ENCODE measurements at regions not wholly inside any gene's neighbourhood (a gene's known extent, or its start where the extent isn't known, plus 50 kb on each side); places are given as distances from the start of the nearest gene placed in this dataset.

DNA sequence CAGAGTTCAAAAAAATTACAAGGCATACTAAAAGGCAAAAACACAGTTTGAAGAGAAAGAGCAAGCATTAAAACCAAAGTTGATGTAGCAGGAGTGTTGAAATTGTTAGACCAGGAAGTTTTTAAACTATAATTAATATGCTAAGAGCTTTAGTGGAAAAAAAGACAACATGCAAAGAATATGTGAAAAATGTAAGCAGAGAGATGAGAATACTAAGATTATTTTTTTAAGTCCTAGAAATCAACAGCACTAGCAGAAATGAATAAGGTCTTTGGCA is 192.6 kb downstream of the ERMARD start (continued):
- TF ChIP-seq, protein P1, sequence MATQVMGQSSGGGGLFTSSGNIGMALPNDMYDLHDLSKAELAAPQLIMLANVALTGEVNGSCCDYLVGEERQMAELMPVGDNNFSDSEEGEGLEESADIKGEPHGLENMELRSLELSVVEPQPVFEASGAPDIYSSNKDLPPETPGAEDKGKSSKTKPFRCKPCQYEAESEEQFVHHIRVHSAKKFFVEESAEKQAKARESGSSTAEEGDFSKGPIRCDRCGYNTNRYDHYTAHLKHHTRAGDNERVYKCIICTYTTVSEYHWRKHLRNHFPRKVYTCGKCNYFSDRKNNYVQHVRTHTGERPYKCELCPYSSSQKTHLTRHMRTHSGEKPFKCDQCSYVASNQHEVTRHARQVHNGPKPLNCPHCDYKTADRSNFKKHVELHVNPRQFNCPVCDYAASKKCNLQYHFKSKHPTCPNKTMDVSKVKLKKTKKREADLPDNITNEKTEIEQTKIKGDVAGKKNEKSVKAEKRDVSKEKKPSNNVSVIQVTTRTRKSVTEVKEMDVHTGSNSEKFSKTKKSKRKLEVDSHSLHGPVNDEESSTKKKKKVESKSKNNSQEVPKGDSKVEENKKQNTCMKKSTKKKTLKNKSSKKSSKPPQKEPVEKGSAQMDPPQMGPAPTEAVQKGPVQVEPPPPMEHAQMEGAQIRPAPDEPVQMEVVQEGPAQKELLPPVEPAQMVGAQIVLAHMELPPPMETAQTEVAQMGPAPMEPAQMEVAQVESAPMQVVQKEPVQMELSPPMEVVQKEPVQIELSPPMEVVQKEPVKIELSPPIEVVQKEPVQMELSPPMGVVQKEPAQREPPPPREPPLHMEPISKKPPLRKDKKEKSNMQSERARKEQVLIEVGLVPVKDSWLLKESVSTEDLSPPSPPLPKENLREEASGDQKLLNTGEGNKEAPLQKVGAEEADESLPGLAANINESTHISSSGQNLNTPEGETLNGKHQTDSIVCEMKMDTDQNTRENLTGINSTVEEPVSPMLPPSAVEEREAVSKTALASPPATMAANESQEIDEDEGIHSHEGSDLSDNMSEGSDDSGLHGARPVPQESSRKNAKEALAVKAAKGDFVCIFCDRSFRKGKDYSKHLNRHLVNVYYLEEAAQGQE (IDR thresholded peaks at IDR 0.05; ENCODE audit: unreplicated experiment): no peak

DNA sequence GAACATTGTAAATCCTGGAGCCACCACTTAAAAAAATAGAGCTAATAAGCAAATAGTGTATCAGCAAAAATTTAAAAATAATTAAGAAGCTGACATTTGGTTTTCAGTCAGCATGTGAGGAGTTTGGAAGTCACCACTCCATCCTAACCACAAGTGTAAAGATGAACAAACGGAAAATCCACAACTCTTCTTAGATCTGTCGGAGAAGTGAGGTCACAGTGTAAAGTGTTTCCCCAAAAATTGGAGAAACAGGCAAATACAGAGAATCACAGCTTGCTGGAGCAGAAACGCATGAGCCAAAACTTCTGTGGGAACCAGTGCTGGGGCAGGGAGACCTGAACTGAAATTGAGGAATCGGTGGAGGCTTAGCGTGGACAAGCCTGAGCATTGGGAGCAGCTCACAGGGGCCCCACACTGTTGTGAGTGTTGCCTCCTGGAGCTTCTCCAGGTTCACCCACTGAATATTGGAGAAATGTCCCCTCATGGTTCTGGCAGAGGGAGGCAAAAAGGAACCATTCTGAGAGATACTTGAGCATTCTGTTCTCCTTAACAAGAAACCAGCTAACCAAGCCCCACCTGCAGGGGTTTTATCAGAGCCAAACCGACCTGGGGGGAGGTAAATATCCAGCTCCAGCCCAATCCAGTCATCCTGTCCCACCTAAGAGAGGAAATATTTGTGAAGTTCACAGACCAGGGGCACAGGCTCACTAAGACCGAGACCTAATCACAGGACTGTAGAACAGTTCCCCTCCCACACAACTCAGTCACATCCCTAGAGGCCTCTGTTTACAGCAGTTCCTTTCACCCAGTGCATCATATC is 192.0 kb downstream of the ERMARD start:
- no peak overlapping the region for H3K4me3 Mint-ChIP-seq
- Histone ChIP-seq H3K27me3 (ENCODE audit: insufficient read depth) (no peaks in the 10 kb centered on the region), H3K79me2 (replicated peaks; ENCODE audit: insufficient read depth) (no peaks in the 10 kb centered on the region), H3K4me1 (ENCODE audit: insufficient read depth) (no peaks in the 10 kb centered on the region), H2AFZ (no peak overlapping the region), H3K36me3 (ENCODE audit: insufficient read depth) (no peaks in the 10 kb centered on the region), H3K4me3 (no peak overlapping the region), H3K9me2 (ENCODE audit: insufficient read depth) (no peaks in the 10 kb centered on the region), H3K4me2 (no peak overlapping the region), H3F3A (replicated peaks; ENCODE audit: low read depth) (no peaks in the 10 kb centered on the region), H3K27ac (ENCODE audit: low read depth) (no peak overlapping the region), H4K20me1 (replicated peaks; ENCODE audit: insufficient read depth) (no peaks in the 10 kb centered on the region)
- no peaks in the 10 kb centered on the region for H3K4me1 Mint-ChIP-seq
- ATAC-seq (no peak), DNase-seq (ENCODE audit: low spot score) (no peak)
- no peak overlapping the region for H3K27ac Mint-ChIP-seq
- H3K36me3 Mint-ChIP-seq (ENCODE audit: low read depth): no peaks in the 10 kb centered on the region
- peaks cover 7% of the 10 kb centered on the region for H3K27me3 Mint-ChIP-seq (ENCODE audit: insufficient read depth, low read depth, poor library complexity)
- H3K9me3 Mint-ChIP-seq: peaks cover 6% of the 10 kb centered on the region; the same call in 2 of the 3 replicates
- TF ChIP-seq, protein P1 (IDR thresholded peaks at IDR 0.05; ENCODE audit: unreplicated experiment): no peak
- no peak for TF ChIP-seq STAT1 (IDR thresholded peaks at IDR 0.05; ENCODE audit: unreplicated experiment)
- TF ChIP-seq NANOG (IDR thresholded peaks at IDR 0.05; ENCODE audit: borderline replicate concordance): no peak
- TF ChIP-seq POLR2AphosphoS5 (IDR thresholded peaks at IDR 0.05; ENCODE audit: low read depth): no peak
- TF ChIP-seq EZH2phosphoT487 (IDR thresholded peaks at IDR 0.05; ENCODE audit: unreplicated experiment): no peak
- TF ChIP-seq, protein P2, sequence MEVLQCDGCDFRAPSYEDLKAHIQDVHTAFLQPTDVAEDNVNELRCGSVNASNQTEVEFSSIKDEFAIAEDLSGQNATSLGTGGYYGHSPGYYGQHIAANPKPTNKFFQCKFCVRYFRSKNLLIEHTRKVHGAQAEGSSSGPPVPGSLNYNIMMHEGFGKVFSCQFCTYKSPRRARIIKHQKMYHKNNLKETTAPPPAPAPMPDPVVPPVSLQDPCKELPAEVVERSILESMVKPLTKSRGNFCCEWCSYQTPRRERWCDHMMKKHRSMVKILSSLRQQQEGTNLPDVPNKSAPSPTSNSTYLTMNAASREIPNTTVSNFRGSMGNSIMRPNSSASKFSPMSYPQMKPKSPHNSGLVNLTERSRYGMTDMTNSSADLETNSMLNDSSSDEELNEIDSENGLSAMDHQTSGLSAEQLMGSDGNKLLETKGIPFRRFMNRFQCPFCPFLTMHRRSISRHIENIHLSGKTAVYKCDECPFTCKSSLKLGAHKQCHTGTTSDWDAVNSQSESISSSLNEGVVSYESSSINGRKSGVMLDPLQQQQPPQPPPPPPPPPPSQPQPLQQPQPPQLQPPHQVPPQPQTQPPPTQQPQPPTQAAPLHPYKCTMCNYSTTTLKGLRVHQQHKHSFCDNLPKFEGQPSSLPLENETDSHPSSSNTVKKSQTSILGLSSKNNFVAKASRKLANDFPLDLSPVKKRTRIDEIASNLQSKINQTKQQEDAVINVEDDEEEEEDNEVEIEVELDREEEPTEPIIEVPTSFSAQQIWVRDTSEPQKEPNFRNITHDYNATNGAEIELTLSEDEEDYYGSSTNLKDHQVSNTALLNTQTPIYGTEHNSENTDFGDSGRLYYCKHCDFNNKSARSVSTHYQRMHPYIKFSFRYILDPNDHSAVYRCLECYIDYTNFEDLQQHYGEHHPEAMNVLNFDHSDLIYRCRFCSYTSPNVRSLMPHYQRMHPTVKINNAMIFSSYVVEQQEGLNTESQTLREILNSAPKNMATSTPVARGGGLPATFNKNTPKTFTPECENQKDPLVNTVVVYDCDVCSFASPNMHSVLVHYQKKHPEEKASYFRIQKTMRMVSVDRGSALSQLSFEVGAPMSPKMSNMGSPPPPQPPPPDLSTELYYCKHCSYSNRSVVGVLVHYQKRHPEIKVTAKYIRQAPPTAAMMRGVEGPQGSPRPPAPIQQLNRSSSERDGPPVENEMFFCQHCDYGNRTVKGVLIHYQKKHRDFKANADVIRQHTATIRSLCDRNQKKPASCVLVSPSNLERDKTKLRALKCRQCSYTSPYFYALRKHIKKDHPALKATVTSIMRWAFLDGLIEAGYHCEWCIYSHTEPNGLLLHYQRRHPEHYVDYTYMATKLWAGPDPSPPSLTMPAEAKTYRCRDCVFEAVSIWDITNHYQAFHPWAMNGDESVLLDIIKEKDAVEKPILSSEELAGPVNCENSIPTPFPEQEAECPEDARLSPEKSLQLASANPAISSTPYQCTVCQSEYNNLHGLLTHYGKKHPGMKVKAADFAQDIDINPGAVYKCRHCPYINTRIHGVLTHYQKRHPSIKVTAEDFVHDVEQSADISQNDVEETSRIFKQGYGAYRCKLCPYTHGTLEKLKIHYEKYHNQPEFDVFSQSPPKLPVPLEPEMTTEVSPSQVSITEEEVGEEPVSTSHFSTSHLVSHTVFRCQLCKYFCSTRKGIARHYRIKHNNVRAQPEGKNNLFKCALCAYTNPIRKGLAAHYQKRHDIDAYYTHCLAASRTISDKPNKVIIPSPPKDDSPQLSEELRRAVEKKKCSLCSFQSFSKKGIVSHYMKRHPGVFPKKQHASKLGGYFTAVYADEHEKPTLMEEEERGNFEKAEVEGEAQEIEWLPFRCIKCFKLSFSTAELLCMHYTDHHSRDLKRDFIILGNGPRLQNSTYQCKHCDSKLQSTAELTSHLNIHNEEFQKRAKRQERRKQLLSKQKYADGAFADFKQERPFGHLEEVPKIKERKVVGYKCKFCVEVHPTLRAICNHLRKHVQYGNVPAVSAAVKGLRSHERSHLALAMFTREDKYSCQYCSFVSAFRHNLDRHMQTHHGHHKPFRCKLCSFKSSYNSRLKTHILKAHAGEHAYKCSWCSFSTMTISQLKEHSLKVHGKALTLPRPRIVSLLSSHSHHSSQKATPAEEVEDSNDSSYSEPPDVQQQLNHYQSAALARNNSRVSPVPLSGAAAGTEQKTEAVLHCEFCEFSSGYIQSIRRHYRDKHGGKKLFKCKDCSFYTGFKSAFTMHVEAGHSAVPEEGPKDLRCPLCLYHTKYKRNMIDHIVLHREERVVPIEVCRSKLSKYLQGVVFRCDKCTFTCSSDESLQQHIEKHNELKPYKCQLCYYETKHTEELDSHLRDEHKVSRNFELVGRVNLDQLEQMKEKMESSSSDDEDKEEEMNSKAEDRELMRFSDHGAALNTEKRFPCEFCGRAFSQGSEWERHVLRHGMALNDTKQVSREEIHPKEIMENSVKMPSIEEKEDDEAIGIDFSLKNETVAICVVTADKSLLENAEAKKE (CRISPR knock-in tag; IDR thresholded peaks at IDR 0.05): no peak
- TF ChIP-seq ZNF331 (CRISPR knock-in tag; IDR thresholded peaks at IDR 0.05; ENCODE audit: low read depth): no peak
- TF ChIP-seq EZH2 (IDR thresholded peaks at IDR 0.05; ENCODE audit: low read depth, unreplicated experiment): no peak
- no peak for TF ChIP-seq CREB1 (CRISPR knock-in tag; IDR thresholded peaks at IDR 0.05; ENCODE audit: low read depth)
- TF ChIP-seq JUNB (IDR thresholded peaks at IDR 0.05; ENCODE audit: unreplicated experiment): no peak

Data from GM23338 (cell line).